ENCODE measurements at regions not wholly inside any gene's neighbourhood (a gene's known extent, or its start where the extent isn't known, plus 50 kb on each side); places are given as distances from the start of the nearest gene placed in this dataset.

DNA sequence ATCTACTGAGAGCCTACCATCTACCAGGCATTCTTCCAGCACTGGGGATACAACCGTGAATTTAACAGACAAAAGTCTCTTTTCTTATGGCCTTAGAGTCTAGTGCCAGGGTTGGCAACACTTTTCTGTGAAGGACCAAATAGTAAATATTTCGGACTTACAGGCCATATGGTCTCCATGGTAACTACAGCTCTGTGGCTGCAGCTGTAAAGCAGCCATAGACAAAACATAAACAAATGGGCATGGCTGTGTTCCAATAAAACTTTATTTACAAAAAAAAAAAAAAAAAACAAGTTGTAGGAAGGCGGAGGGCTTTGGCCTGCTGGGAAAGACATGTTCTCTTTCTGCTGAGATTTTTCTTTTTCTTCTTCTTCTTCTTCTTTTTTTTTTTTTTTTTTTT is 98.7 kb downstream of the ABCC12 start:
- ATAC-seq, result no peak
- no peak for DNase-seq
- Histone ChIP-seq H3K36me3 (no peaks in the 10 kb centered on the region), H3K27ac (no peak overlapping the region), H3K9me3 (no peaks in the 10 kb centered on the region), H3K27me3 (ENCODE audit: low read depth) (no peaks in the 10 kb centered on the region), H3K4me1 (peaks cover 27% of the 10 kb centered on the region), H3K4me3 (no peak overlapping the region)
- intact Hi-C loops (cut with DNase I), result no loop called here
- TF ChIP-seq, protein P1, sequence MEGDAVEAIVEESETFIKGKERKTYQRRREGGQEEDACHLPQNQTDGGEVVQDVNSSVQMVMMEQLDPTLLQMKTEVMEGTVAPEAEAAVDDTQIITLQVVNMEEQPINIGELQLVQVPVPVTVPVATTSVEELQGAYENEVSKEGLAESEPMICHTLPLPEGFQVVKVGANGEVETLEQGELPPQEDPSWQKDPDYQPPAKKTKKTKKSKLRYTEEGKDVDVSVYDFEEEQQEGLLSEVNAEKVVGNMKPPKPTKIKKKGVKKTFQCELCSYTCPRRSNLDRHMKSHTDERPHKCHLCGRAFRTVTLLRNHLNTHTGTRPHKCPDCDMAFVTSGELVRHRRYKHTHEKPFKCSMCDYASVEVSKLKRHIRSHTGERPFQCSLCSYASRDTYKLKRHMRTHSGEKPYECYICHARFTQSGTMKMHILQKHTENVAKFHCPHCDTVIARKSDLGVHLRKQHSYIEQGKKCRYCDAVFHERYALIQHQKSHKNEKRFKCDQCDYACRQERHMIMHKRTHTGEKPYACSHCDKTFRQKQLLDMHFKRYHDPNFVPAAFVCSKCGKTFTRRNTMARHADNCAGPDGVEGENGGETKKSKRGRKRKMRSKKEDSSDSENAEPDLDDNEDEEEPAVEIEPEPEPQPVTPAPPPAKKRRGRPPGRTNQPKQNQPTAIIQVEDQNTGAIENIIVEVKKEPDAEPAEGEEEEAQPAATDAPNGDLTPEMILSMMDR (IDR thresholded peaks at IDR 0.05), result no peak

DNA sequence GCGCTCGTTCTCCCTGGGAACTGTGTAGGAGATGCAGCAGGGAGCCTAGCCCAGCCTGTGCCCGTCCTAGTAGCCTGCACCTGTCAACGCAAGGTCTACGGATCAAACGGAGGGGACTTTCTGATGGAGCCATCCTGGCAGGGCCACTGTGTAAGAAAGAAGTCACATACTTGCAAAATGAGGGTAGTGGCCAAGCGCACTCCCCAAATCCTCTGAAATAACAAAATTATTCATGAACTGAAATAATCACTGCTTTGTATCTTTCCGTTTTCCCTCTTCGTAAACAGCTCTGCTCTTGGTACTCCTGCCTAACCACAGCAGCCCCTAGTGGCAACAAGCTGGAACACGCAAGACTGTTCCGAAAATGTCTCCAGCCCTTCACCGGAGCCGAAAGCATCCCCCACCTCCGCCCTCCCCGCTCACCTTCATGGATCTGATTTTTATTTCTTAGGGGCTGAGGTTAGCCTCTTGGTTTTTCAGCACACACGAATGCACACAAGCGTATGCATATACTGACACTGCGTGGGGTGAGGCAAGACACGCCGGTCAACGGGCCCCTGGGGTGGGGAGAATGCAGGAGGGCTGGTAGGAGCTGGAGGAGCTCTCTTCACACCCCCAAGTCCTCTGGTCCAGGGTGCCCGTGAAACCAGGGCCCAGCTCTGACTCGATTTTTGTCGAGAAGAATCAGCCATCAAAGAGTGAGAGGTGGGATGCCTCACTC is 100.8 kb downstream of the ABCC12 start:
- Histone ChIP-seq H3K36me3 (no peaks in the 10 kb centered on the region), H3K27ac (no peak overlapping the region), H3K4me3 (no peak overlapping the region), H3K9me3 (no peaks in the 10 kb centered on the region), H3K4me1 (peaks cover 31% of the 10 kb centered on the region), H3K27me3 (ENCODE audit: low read depth) (no peaks in the 10 kb centered on the region)
- ATAC-seq (peak; percentile 76 to 85), DNase-seq (peak; percentile 51)
- TF ChIP-seq, protein P1 (IDR thresholded peaks at IDR 0.05), result peak; percentile 79
- intact Hi-C loops (cut with DNase I), result no loop called here

DNA sequence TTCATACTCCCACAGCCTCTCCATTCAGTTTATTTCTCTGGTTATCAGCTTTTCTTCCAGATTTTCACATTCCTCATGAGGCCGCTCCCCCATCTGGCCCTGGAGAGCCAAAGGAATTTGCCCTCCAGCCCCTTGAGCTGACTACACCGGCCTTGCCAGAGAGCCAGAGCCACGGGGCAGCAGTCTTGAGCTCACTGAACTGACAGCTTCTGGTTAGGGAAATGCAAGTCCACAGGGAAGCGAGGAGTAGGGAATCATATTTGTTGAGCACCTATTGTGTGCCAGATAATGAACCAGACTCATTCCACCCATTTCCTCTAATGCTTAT is 102.4 kb downstream of the ABCC12 start:
- Histone ChIP-seq H3K27ac (no peak overlapping the region), H3K9me3 (no peaks in the 10 kb centered on the region), H3K27me3 (ENCODE audit: low read depth) (no peaks in the 10 kb centered on the region), H3K36me3 (no peaks in the 10 kb centered on the region), H3K4me1 (peaks cover 31% of the 10 kb centered on the region), H3K4me3 (no peak overlapping the region)
- intact Hi-C loops (cut with DNase I), result no loop called here
- peak; percentile 52 for DNase-seq
- TF ChIP-seq, protein P1 (IDR thresholded peaks at IDR 0.05), result no peak
- ATAC-seq, result peak; percentile 70 to 72

DNA sequence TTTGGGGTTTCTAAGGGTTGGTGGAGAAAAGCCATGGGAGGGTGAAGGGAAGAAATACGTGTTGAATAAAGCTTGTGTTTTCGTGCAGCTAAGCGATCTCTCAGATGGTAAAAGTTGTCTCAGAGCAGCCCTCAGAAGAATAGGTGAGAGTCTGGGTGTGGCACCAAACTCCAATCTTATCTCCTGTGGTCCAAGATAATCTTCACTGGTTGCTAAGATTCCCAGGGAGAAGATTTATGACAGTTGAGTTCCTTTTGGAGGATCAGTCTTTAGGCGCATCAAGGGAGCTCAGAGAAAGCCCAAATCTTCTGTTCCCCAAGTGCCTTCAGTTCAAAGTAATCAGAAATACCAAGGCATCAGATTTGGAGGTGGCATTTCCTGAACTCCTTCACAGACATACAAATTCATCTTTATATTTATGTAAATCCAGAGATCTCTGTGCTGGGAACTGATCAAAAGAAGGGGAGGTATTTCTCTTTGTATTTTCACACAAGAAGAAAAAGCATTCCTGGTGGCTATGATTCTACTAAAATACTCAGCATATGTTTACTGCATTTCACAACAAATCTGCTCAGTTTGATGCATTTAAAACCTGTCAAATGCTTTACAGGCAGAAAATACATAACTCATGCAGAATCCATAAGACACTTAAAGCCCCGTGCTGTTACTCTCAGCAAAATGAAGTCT is 102.9 kb downstream of the ABCC12 start:
- DNase-seq, result no peak
- no peak overlapping the region for H3K27ac ChIP-seq
- peaks cover 31% of the 10 kb centered on the region for H3K4me1 ChIP-seq
- no peaks in the 10 kb centered on the region for H3K36me3 ChIP-seq
- no peak overlapping the region for H3K4me3 ChIP-seq
- H3K9me3 ChIP-seq, result no peaks in the 10 kb centered on the region
- ATAC-seq, result no peak
- TF ChIP-seq, protein P1 (IDR thresholded peaks at IDR 0.05), result no peak
- no peaks in the 10 kb centered on the region for H3K27me3 ChIP-seq (ENCODE audit: low read depth)
- intact Hi-C loops (cut with DNase I), result no loop called here

DNA sequence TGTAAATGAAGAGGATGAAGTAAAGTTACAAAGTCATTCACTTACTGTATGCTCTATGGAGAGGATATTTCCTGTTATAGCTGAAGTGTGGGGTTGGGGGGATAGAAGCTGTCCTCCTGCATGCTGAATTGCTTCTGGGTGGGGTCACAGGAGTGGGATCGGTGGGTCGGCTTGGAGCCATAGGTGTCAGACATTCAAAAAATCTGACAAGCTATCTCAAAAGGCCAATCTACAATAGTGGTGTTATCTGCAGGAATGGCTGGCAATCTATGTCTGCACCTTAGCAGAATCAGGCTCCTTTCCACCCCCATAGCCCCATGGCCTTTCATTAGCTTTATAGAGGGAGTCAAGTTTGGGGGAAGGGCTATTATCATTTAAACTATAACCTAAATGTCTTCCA is 104.9 kb downstream of the ABCC12 start:
- intact Hi-C loops (cut with DNase I), result no loop called here
- H3K36me3 ChIP-seq, result no peaks in the 10 kb centered on the region
- no peak for ATAC-seq

More for the DNA sequence above, 104.9 kb downstream of the ABCC12 start:
- Histone ChIP-seq H3K27me3 (ENCODE audit: low read depth) (no peaks in the 10 kb centered on the region), H3K9me3 (no peaks in the 10 kb centered on the region), H3K27ac (no peak overlapping the region), H3K4me3 (no peak overlapping the region), H3K4me1 (peaks cover 31% of the 10 kb centered on the region)
- no peak for DNase-seq
- TF ChIP-seq, protein P1 (IDR thresholded peaks at IDR 0.05), result no peak
